ENCODE measurements at regions not wholly inside any gene's neighbourhood (a gene's known extent, or its start where the extent isn't known, plus 50 kb on each side); places are given as distances from the start of the nearest gene placed in this dataset.

DNA sequence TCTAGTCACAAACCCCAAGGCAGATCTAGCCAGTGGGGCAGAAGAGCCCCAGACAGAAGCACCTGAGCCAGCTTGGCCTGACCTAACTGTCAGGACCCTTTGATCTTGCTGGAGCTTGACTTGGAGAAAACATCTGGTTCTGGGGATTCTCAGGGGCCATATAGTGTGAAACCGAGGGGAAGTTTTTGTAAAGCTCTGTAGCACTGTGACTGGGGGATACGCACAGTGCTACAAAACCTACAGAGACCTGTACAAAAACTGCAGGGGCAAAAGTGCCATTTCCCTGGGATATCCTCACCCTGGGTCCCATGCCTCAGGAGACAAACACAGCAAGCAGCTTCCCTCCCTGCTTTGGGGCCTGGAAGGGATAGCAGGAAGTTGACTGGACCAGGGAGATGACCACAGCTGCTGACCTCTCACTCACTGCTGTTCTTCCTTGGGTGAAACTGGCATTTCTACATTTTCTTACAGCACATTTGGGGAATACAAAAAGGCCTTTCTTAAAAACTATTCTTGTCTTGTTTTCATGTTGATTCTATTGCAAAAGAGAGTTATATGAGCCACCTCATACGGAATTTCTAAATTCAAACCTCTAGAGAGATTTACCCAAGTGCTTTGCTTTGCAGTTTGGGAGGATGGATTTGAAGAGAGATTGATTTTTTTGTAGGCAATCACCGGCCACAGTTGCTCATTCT, 140.0 kb downstream of the DAD1 start:
- TF ChIP-seq, protein P1, sequence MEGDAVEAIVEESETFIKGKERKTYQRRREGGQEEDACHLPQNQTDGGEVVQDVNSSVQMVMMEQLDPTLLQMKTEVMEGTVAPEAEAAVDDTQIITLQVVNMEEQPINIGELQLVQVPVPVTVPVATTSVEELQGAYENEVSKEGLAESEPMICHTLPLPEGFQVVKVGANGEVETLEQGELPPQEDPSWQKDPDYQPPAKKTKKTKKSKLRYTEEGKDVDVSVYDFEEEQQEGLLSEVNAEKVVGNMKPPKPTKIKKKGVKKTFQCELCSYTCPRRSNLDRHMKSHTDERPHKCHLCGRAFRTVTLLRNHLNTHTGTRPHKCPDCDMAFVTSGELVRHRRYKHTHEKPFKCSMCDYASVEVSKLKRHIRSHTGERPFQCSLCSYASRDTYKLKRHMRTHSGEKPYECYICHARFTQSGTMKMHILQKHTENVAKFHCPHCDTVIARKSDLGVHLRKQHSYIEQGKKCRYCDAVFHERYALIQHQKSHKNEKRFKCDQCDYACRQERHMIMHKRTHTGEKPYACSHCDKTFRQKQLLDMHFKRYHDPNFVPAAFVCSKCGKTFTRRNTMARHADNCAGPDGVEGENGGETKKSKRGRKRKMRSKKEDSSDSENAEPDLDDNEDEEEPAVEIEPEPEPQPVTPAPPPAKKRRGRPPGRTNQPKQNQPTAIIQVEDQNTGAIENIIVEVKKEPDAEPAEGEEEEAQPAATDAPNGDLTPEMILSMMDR (optimal IDR thresholded peaks at IDR 0.05 in 1 of 3, IDR thresholded peaks at IDR 0.05 in 1 of 3, conservative IDR thresholded peaks at IDR 0.05 in 1 of 3; ENCODE audit: extremely low read depth in 1 of 3, insufficient read depth in 2 of 3, low read length in 3 of 3): no peak
- TF ChIP-seq EZH2 (IDR thresholded peaks at IDR 0.05; ENCODE audit: low read length): no peak
